ENCODE measurements at regions not wholly inside any gene's neighbourhood (a gene's known extent, or its start where the extent isn't known, plus 50 kb on each side); places are given as distances from the start of the nearest gene placed in this dataset.

DNA sequence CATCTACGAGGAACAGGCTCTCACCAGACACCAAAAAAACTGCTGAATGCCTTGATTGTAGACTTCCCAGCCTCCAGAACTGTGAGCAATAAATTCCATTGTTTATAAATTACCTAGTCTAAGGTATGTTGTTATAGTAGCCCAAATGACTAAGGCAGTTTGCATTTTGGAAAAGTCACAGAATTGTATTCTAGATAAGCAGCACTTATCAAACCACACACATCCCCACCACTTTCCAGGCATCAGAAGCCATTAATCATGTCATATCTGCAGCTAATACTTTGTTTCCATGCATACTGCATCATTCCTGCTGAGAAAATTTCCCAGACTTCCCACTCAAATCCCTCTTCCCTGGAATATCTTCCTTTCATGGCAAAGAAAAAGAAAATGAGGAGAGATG, 187.2 kb downstream of the INO80D start:
- TF ChIP-seq, protein P1, sequence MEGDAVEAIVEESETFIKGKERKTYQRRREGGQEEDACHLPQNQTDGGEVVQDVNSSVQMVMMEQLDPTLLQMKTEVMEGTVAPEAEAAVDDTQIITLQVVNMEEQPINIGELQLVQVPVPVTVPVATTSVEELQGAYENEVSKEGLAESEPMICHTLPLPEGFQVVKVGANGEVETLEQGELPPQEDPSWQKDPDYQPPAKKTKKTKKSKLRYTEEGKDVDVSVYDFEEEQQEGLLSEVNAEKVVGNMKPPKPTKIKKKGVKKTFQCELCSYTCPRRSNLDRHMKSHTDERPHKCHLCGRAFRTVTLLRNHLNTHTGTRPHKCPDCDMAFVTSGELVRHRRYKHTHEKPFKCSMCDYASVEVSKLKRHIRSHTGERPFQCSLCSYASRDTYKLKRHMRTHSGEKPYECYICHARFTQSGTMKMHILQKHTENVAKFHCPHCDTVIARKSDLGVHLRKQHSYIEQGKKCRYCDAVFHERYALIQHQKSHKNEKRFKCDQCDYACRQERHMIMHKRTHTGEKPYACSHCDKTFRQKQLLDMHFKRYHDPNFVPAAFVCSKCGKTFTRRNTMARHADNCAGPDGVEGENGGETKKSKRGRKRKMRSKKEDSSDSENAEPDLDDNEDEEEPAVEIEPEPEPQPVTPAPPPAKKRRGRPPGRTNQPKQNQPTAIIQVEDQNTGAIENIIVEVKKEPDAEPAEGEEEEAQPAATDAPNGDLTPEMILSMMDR (IDR thresholded peaks at IDR 0.05 in 4 of 5, conservative IDR thresholded peaks at IDR 0.05 in 1 of 5) = no peak
- TF ChIP-seq POLR2A (IDR thresholded peaks at IDR 0.05) = no peak

Data from gastrocnemius medialis (tissue), 4 donors.